Neural cell (in vitro differentiated cells): ENCODE measurements at regions not wholly inside any gene's neighbourhood (a gene's known extent, or its start where the extent isn't known, plus 50 kb on each side); places are given as distances from the start of the nearest gene placed in this dataset.

Experiments
- H2AFZ ChIP-seq: fragments of 200-600, 300-800 bp; sonication (generic), shearing (Covaris generic); 2 replicates; pipeline ENCODE4 v1.6.0; 2014; ENCODE audit warnings: low read depth, mild to moderate bottlenecking, antibody characterized with exemption, low read length, moderate library complexity
- H3F3A ChIP-seq: fragments of 200-600 bp; shearing (Covaris generic); 2 replicates; pipeline ENCODE4 v1.6.1; 2016; ENCODE audit warnings: mild to moderate bottlenecking, moderate library complexity, mixed read lengths, antibody characterized with exemption, low read length; ENCODE audit not compliant: insufficient read depth, poor library complexity, severe bottlenecking
- H3K27ac ChIP-seq: fragments of 200-600, 300-800 bp; sonication (generic), shearing (Covaris generic); 2 replicates; pipeline ENCODE4 v1.5.1; 2014; ENCODE audit warnings: mild to moderate bottlenecking, low read length, moderate library complexity
- H3K27me3 ChIP-seq: fragments of 300-800, 200-600 bp; sonication (generic), shearing (Covaris generic); 2 replicates; pipeline ENCODE4 v1.6.0; 2014; ENCODE audit warnings: mild to moderate bottlenecking, low read depth, low read length, moderate library complexity; ENCODE audit not compliant: insufficient read depth
- H3K36me3 ChIP-seq: fragments of 300-800, 200-600 bp; sonication (generic), shearing (Covaris generic); 2 replicates; pipeline ENCODE4 v1.5.1; 2014; ENCODE audit warnings: mild to moderate bottlenecking, antibody characterized with exemption, low read length, moderate library complexity; ENCODE audit not compliant: insufficient read depth
- H3K4me2 ChIP-seq: fragments of 300-800, 200-600 bp; sonication (generic), shearing (Covaris generic); 2 replicates; pipeline ENCODE4 v1.6.0; 2014; ENCODE audit warnings: mild to moderate bottlenecking, low read length
- H3K4me3 ChIP-seq: fragments of 300-800, 200-600 bp; sonication (generic), shearing (Covaris generic); 2 replicates; pipeline ENCODE4 v1.5.1; 2014; ENCODE audit warnings: mild to moderate bottlenecking, low read length, moderate library complexity
- H3K79me2 ChIP-seq: fragments of 200-600 bp; shearing (Covaris generic); replicated peaks from 2 replicates; pipeline ENCODE4 v1.6.0; 2014; ENCODE audit warnings: mild to moderate bottlenecking, low read length, moderate library complexity; ENCODE audit not compliant: insufficient read depth
- H3K9ac ChIP-seq: fragments of 300-800, 200-600 bp; sonication (generic), shearing (Covaris generic); 2 replicates; pipeline ENCODE4 v1.6.1; 2016; ENCODE audit warnings: mild to moderate bottlenecking, low read length, mixed read lengths
- H3K9me2 ChIP-seq: fragments of 200-600 bp; shearing (Covaris generic); 2 replicates; pipeline ENCODE4 v1.6.1; 2016; ENCODE audit warnings: mild to moderate bottlenecking, low read length, mixed read lengths; ENCODE audit not compliant: insufficient read depth
- H3K9me3 ChIP-seq: fragments of 200-600, 300-800 bp; sonication (generic), shearing (Covaris generic); 2 replicates; pipeline ENCODE4 v1.6.1; 2016; ENCODE audit warnings: mild to moderate bottlenecking, mixed run types, low read length, moderate library complexity, mixed read lengths
- H4K20me1 ChIP-seq: fragments of 200-600 bp; shearing (Covaris generic); 2 replicates; pipeline ENCODE4 v1.6.1; 2016; ENCODE audit warnings: mild to moderate bottlenecking, mixed run types; ENCODE audit not compliant: insufficient read depth
- CTCF ChIP-seq: fragments of 450-650 bp; IDR thresholded peaks from 2 replicates; pipeline ENCODE4 v1.5.1; 2014; ENCODE audit warnings: antibody characterized with exemption, mild to moderate bottlenecking, moderate library complexity; ENCODE audit not compliant: poor library complexity, severe bottlenecking
- EP300 ChIP-seq: fragments of 450-650 bp; conservative IDR thresholded peaks from 2 replicates; pipeline ENCODE4 v1.6.1; 2014; ENCODE audit warnings: antibody characterized with exemption, mild to moderate bottlenecking, moderate library complexity; ENCODE audit not compliant: poor library complexity, severe bottlenecking
- EZH2 ChIP-seq: fragments of 200-600, 300-800 bp; shearing (Covaris generic), sonication (generic); IDR thresholded peaks from 2 replicates; pipeline ENCODE4 v1.6.1; 2014; ENCODE audit warnings: antibody characterized with exemption, low read length, borderline replicate concordance, mild to moderate bottlenecking; ENCODE audit not compliant: insufficient read depth, poor library complexity, severe bottlenecking
- MXI1 ChIP-seq: fragments of 450-650 bp; conservative IDR thresholded peaks from 2 replicates; pipeline ENCODE4 v1.6.1; 2014; ENCODE audit warnings: antibody characterized with exemption, mild to moderate bottlenecking; ENCODE audit not compliant: poor library complexity, severe bottlenecking
- POLR2AphosphoS5 ChIP-seq: IDR thresholded peaks from 2 replicates; pipeline ENCODE4 v1.6.1; 2012
- RAD21 ChIP-seq: fragments of 450-650 bp; conservative IDR thresholded peaks from 2 replicates; pipeline ENCODE4 v1.6.1; 2014; ENCODE audit warnings: antibody characterized with exemption, mild to moderate bottlenecking, moderate library complexity
- SMC3 ChIP-seq: fragments of 450-650 bp; conservative IDR thresholded peaks from 2 replicates; pipeline ENCODE4 v1.6.1; 2014; ENCODE audit warnings: antibody characterized with exemption, mild to moderate bottlenecking, moderate library complexity; ENCODE audit not compliant: poor library complexity
- TAF1 ChIP-seq: IDR thresholded peaks from 2 replicates; pipeline ENCODE4 v1.6.1; 2012; ENCODE audit warnings: low read depth
- TF ChIP-seq, protein P1 (sequence below): IDR thresholded peaks from 2 replicates; pipeline ENCODE4 v1.6.1; 2012; ENCODE audit warnings: borderline replicate concordance

GRCh38 chr5:27969157-27969556 lies 930.8 kb upstream of the CDH9 start:
- no peak overlapping the region for H3K9ac ChIP-seq
- no peaks in the 10 kb centered on the region for H3K79me2 ChIP-seq
- H3K9me3 ChIP-seq, result no peaks in the 10 kb centered on the region
- no peaks in the 10 kb centered on the region for H3K9me2 ChIP-seq
- no peak for TF ChIP-seq EP300
- TF ChIP-seq RAD21, result no peak
- no peak for TF ChIP-seq EZH2
- no peak for TF ChIP-seq CTCF
- no peak for TF ChIP-seq TAF1
- TF ChIP-seq, protein P1, sequence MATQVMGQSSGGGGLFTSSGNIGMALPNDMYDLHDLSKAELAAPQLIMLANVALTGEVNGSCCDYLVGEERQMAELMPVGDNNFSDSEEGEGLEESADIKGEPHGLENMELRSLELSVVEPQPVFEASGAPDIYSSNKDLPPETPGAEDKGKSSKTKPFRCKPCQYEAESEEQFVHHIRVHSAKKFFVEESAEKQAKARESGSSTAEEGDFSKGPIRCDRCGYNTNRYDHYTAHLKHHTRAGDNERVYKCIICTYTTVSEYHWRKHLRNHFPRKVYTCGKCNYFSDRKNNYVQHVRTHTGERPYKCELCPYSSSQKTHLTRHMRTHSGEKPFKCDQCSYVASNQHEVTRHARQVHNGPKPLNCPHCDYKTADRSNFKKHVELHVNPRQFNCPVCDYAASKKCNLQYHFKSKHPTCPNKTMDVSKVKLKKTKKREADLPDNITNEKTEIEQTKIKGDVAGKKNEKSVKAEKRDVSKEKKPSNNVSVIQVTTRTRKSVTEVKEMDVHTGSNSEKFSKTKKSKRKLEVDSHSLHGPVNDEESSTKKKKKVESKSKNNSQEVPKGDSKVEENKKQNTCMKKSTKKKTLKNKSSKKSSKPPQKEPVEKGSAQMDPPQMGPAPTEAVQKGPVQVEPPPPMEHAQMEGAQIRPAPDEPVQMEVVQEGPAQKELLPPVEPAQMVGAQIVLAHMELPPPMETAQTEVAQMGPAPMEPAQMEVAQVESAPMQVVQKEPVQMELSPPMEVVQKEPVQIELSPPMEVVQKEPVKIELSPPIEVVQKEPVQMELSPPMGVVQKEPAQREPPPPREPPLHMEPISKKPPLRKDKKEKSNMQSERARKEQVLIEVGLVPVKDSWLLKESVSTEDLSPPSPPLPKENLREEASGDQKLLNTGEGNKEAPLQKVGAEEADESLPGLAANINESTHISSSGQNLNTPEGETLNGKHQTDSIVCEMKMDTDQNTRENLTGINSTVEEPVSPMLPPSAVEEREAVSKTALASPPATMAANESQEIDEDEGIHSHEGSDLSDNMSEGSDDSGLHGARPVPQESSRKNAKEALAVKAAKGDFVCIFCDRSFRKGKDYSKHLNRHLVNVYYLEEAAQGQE, result no peak
- TF ChIP-seq SMC3, result no peak
- no peak for TF ChIP-seq POLR2AphosphoS5
- TF ChIP-seq MXI1, result no peak
- no peaks in the 10 kb centered on the region for H3K27me3 ChIP-seq
- no peak overlapping the region for H2AFZ ChIP-seq
- H3F3A ChIP-seq, result no peaks in the 10 kb centered on the region
- H3K4me2 ChIP-seq, result no peak overlapping the region
- no peaks in the 10 kb centered on the region for H4K20me1 ChIP-seq
- H3K27ac ChIP-seq, result no peak overlapping the region
- no peak overlapping the region for H3K4me3 ChIP-seq
- no peaks in the 10 kb centered on the region for H3K36me3 ChIP-seq

DNA sequence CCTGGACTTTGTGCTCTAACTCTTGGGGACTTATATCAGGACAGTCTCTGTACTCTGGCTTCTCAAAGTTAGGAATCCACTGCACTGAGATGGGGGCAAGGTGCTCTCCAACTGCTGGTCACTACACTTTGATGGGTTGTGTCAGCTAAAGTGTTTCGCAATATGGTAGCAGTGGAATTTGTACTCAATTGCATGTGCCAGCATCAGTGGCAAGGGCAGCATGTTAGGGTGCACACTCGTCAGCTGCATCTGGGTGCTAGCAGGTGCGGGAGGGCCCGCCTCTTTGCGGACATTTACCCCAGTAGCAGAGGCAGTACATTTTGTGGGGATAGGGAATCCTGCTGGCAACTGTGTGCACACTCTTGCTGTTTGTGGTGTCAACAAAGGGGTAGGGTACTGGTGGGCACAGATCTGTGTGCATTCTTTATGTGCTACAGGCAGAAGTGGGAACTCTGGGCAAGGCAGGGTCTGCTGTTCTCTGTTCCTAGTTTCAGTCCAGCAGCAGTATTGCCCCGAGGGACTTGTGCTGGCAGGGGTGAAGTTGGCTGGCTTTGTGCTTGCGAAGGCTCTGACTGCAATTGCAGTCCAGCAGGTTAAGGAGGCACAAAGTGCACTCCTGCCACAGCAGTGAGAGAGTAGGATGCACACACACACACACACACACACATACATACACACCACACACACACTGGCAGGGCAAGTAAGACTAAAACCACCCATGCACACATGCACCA lies 924.8 kb upstream of the CDH9 start:
- H3K4me2 ChIP-seq, result no peak overlapping the region
- no peaks in the 10 kb centered on the region for H3K9me3 ChIP-seq
- H4K20me1 ChIP-seq, result no peaks in the 10 kb centered on the region
- no peaks in the 10 kb centered on the region for H3K9me2 ChIP-seq
- no peaks in the 10 kb centered on the region for H3K27me3 ChIP-seq
- H3K9ac ChIP-seq, result no peak overlapping the region
- H3K79me2 ChIP-seq, result no peaks in the 10 kb centered on the region
- H3F3A ChIP-seq, result no peaks in the 10 kb centered on the region
- H3K27ac ChIP-seq, result no peak overlapping the region
- H3K4me3 ChIP-seq, result no peak overlapping the region
- H3K36me3 ChIP-seq, result no peaks in the 10 kb centered on the region
- H2AFZ ChIP-seq, result no peak overlapping the region
- TF ChIP-seq CTCF (no peak), SMC3 (no peak), POLR2AphosphoS5 (no peak), RAD21 (no peak), EZH2 (no peak), TAF1 (no peak), MXI1 (no peak)
